Inferior parietal cortex (tissue), 1 donor: ENCODE measurements at regions not wholly inside any gene's neighbourhood (a gene's known extent, or its start where the extent isn't known, plus 50 kb on each side); places are given as distances from the start of the nearest gene placed in this dataset.

Source experiments
- DNase-seq: peaks from one replicate; pipeline ENCODE4 v3.0.0-alpha.2; 2016; ENCODE audit errors: extremely low spot score

GRCh38 chr6:21992178-21992967 lies 304.5 kb downstream of the PRL start:
- no peak for DNase-seq

GRCh38 chr6:21993841-21994240 lies 303.0 kb downstream of the PRL start:
- DNase-seq = no peak

GRCh38 chr6:21994821-21995220 lies 302.0 kb downstream of the PRL start:
- no peak for DNase-seq

- no peak for DNase-seq
These were observed 301.5 kb downstream of the PRL start for GRCh38 chr6:21995318-21995717.

GRCh38 chr6:21996425-21997118 lies 300.3 kb downstream of the PRL start:
- no peak for DNase-seq

GRCh38 chr6:21997119-21998037 lies 299.5 kb downstream of the PRL start:
- no peak for DNase-seq

- no peak for DNase-seq
These were observed 298.3 kb downstream of the PRL start for GRCh38 chr6:21998582-21998981.

- DNase-seq = no peak
These were observed 297.8 kb downstream of the PRL start for GRCh38 chr6:21999012-21999528.

- no peak for DNase-seq
These were observed 297.1 kb downstream of the PRL start for GRCh38 chr6:21999741-22000140.

- DNase-seq = no peak
These were observed 295.3 kb downstream of the PRL start for GRCh38 chr6:22001396-22002027.

GRCh38 chr6:22003287-22003686 lies 293.5 kb downstream of the PRL start:
- no peak for DNase-seq

- DNase-seq = no peak
These were observed 290.0 kb downstream of the PRL start for GRCh38 chr6:22006795-22007194.

GRCh38 chr6:22007469-22007868 lies 289.4 kb downstream of the PRL start:
- DNase-seq = no peak

GRCh38 chr6:22008248-22008836 lies 288.5 kb downstream of the PRL start:
- no peak for DNase-seq

GRCh38 chr6:22010102-22010501 lies 286.7 kb downstream of the PRL start:
- no peak for DNase-seq

- DNase-seq = no peak
These were observed 281.6 kb downstream of the PRL start for GRCh38 chr6:22015216-22015615.

GRCh38 chr6:22015944-22016343 lies 280.9 kb downstream of the PRL start:
- DNase-seq = no peak

- no peak for DNase-seq
These were observed 279.6 kb downstream of the PRL start for GRCh38 chr6:22017272-22017671.

GRCh38 chr6:22017766-22018165 lies 279.1 kb downstream of the PRL start:
- DNase-seq = no peak

GRCh38 chr6:22019857-22020256 lies 277.0 kb downstream of the PRL start:
- no peak for DNase-seq
